ENCODE measurements at regions not wholly inside any gene's neighbourhood (a gene's known extent, or its start where the extent isn't known, plus 50 kb on each side); places are given as distances from the start of the nearest gene placed in this dataset.
"Not testable (repeated sequence)": the region's sequence is repeated elsewhere in the genome, so short reads cannot be mapped to it uniquely, and the experiment has no call there.

DNA sequence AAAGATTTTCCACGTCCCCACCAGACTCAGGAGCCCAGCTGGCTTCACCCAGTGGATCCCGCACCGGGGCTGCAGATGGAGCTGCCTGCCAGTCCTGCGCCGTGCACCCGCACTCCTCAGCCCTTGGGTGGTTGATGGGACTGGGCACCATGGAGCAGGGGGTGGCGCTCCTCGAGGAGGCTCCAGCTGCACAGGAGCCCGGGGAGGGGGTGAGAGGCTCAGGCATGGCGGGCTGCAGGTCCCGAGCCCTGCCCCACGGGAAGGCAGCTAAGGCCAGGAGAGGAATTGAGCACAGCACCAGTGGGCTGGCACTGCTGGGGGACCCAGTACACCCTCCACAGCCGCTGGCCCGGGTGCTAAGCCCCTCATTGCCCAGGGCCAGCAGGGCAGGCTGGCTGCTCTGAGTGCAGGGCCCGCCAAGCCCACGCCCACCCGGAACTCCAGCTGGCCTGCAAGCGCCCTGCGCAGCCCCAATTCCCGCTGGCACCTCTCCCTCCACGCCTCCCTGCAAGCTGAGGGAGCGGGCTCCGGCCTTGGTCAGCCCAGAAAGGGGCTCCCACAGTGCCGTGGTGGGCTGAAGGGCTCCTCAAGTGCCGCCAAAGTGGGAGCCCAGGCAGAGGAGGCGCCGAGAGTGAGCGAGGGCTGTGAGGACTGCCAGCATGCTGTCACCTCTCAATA, 1800.9 kb downstream of the OLFM4 start:
- TF ChIP-seq, protein P1, sequence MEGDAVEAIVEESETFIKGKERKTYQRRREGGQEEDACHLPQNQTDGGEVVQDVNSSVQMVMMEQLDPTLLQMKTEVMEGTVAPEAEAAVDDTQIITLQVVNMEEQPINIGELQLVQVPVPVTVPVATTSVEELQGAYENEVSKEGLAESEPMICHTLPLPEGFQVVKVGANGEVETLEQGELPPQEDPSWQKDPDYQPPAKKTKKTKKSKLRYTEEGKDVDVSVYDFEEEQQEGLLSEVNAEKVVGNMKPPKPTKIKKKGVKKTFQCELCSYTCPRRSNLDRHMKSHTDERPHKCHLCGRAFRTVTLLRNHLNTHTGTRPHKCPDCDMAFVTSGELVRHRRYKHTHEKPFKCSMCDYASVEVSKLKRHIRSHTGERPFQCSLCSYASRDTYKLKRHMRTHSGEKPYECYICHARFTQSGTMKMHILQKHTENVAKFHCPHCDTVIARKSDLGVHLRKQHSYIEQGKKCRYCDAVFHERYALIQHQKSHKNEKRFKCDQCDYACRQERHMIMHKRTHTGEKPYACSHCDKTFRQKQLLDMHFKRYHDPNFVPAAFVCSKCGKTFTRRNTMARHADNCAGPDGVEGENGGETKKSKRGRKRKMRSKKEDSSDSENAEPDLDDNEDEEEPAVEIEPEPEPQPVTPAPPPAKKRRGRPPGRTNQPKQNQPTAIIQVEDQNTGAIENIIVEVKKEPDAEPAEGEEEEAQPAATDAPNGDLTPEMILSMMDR (IDR thresholded peaks at IDR 0.05): not testable (repeated sequence)
- TF ChIP-seq EZH2 (IDR thresholded peaks at IDR 0.05; ENCODE audit: borderline replicate concordance, insufficient read depth, low read depth, low read length, poor library complexity, severe bottlenecking): not testable (repeated sequence)

All from B cell (primary cell).